ENCODE measurements at regions not wholly inside any gene's neighbourhood (a gene's known extent, or its start where the extent isn't known, plus 50 kb on each side); places are given as distances from the start of the nearest gene placed in this dataset.
"Not testable (repeated sequence)": the region's sequence is repeated elsewhere in the genome, so short reads cannot be mapped to it uniquely, and the experiment has no call there.

- Histone ChIP-seq H3K36me3 (ENCODE audit: control insufficient read depth in 4 of 4, insufficient read depth in 4 of 4, low read length in 3 of 4) (no peaks in the 10 kb centered on the region), H3K27me3 (replicated peaks in 2 of 5; ENCODE audit: control insufficient read depth in 4 of 5, insufficient read depth in 5 of 5, low read length in 4 of 5) (no peaks in the 10 kb centered on the region), H3K4me1 (ENCODE audit: control extremely low read depth in 1 of 4, control insufficient read depth in 4 of 4, insufficient read depth in 4 of 4, low read length in 3 of 4) (no peaks in the 10 kb centered on the region), H3K27ac (ENCODE audit: insufficient read depth in 1 of 2, low read depth in 1 of 2, low read length in 2 of 2, poor library complexity in 1 of 2, severe bottlenecking in 2 of 2) (no peak overlapping the region), H3K9me3 (ENCODE audit: control extremely low read depth in 1 of 5, control insufficient read depth in 4 of 5, insufficient read depth in 2 of 5, low read depth in 1 of 5, low read length in 4 of 5) (peaks cover 0 to 9% (median 2%) of the 10 kb centered on the region in 5 experiments), H3K4me3 (ENCODE audit: control insufficient read depth in 1 of 7, extremely low read depth in 1 of 7, insufficient read depth in 4 of 7, low read depth in 2 of 7, low read length in 6 of 7) (no peak overlapping the region)
- 100% methylated on average over 2 of the region's 6 CpGs for WGBS (ENCODE audit: insufficient coverage)
- ChIA-PET CTCF (interaction anchor here (1.0 to 2.8 kb wide), 7 partner anchors 9 to 313 kb away, joined by 3 to 18 read pairs (median 5); no protein-coding TSS in a partner anchor), POLR2A (no interaction called here)
- no peak for DNase-seq
Measured at GRCh38 chr5:91244380-91245073, 138.6 kb downstream of the ARRDC3 start.

- Histone ChIP-seq H3K36me3 (ENCODE audit: control insufficient read depth in 4 of 4, insufficient read depth in 4 of 4, low read length in 3 of 4) (no peaks in the 10 kb centered on the region), H3K4me1 (ENCODE audit: control extremely low read depth in 1 of 4, control insufficient read depth in 4 of 4, insufficient read depth in 4 of 4, low read length in 3 of 4) (no peaks in the 10 kb centered on the region), H3K27ac (ENCODE audit: insufficient read depth in 1 of 2, low read depth in 1 of 2, low read length in 2 of 2, poor library complexity in 1 of 2, severe bottlenecking in 2 of 2) (no peak overlapping the region), H3K9me3 (ENCODE audit: control extremely low read depth in 1 of 5, control insufficient read depth in 4 of 5, insufficient read depth in 2 of 5, low read depth in 1 of 5, low read length in 4 of 5) (peaks cover 0 to 9% (median 2%) of the 10 kb centered on the region in 5 experiments), H3K4me3 (ENCODE audit: control insufficient read depth in 1 of 7, extremely low read depth in 1 of 7, insufficient read depth in 4 of 7, low read depth in 2 of 7, low read length in 6 of 7) (no peak overlapping the region), H3K27me3 (replicated peaks in 2 of 5; ENCODE audit: control insufficient read depth in 4 of 5, insufficient read depth in 5 of 5, low read length in 4 of 5) (no peaks in the 10 kb centered on the region)
- CTCF ChIA-PET: interaction anchor here (1.0 to 2.8 kb wide), 6 partner anchors 9 to 312 kb away, joined by 3 to 18 read pairs (median 5); no protein-coding TSS in a partner anchor
- WGBS (ENCODE audit: insufficient coverage): no CpG with 5 or more reads among the region's 1 CpG
- POLR2A ChIA-PET: no interaction called here
- DNase-seq: no peak
Measured at GRCh38 chr5:91243852-91244251, 139.3 kb downstream of the ARRDC3 start.

GRCh38 chr5:91243286-91243685 lies 139.8 kb downstream of the ARRDC3 start:
- Histone ChIP-seq H3K4me1 (ENCODE audit: control extremely low read depth in 1 of 4, control insufficient read depth in 4 of 4, insufficient read depth in 4 of 4, low read length in 3 of 4) (no peaks in the 10 kb centered on the region), H3K36me3 (ENCODE audit: control insufficient read depth in 4 of 4, insufficient read depth in 4 of 4, low read length in 3 of 4) (no peaks in the 10 kb centered on the region), H3K4me3 (ENCODE audit: control insufficient read depth in 1 of 7, extremely low read depth in 1 of 7, insufficient read depth in 4 of 7, low read depth in 2 of 7, low read length in 6 of 7) (no peak overlapping the region), H3K9me3 (ENCODE audit: control extremely low read depth in 1 of 5, control insufficient read depth in 4 of 5, insufficient read depth in 2 of 5, low read depth in 1 of 5, low read length in 4 of 5) (peaks cover 0 to 9% (median 2%) of the 10 kb centered on the region in 5 experiments), H3K27me3 (replicated peaks in 2 of 5; ENCODE audit: control insufficient read depth in 4 of 5, insufficient read depth in 5 of 5, low read length in 4 of 5) (no peaks in the 10 kb centered on the region), H3K27ac (ENCODE audit: insufficient read depth in 1 of 2, low read depth in 1 of 2, low read length in 2 of 2, poor library complexity in 1 of 2, severe bottlenecking in 2 of 2) (no peak overlapping the region)
- no peak for DNase-seq
- ChIA-PET POLR2A (no interaction called here), CTCF (interaction anchor here (1.0 to 2.8 kb wide), 3 partner anchors 12 to 174 kb away, joined by 3 to 18 read pairs (median 5); no protein-coding TSS in a partner anchor)

GRCh38 chr5:91241460-91241859 lies 141.7 kb downstream of the ARRDC3 start:
- H3K4me1 ChIP-seq (ENCODE audit: control extremely low read depth in 1 of 4, control insufficient read depth in 4 of 4, insufficient read depth in 4 of 4, low read length in 3 of 4); POLR2A ChIA-PET; DNase-seq; H3K36me3 ChIP-seq (ENCODE audit: control insufficient read depth in 4 of 4, insufficient read depth in 4 of 4, low read length in 3 of 4); H3K4me3 ChIP-seq (ENCODE audit: control insufficient read depth in 1 of 7, extremely low read depth in 1 of 7, insufficient read depth in 4 of 7, low read depth in 2 of 7, low read length in 6 of 7); H3K9me3 ChIP-seq (ENCODE audit: control extremely low read depth in 1 of 5, control insufficient read depth in 4 of 5, insufficient read depth in 2 of 5, low read depth in 1 of 5, low read length in 4 of 5); H3K27ac ChIP-seq (ENCODE audit: insufficient read depth in 1 of 2, low read depth in 1 of 2, low read length in 2 of 2, poor library complexity in 1 of 2, severe bottlenecking in 2 of 2); H3K27me3 ChIP-seq (replicated peaks in 2 of 5; ENCODE audit: control insufficient read depth in 4 of 5, insufficient read depth in 5 of 5, low read length in 4 of 5): not testable (repeated sequence)
- WGBS (ENCODE audit: insufficient coverage): 100% methylated on average over 1 of the region's 4 CpGs
- CTCF ChIA-PET: interaction anchor here (1.0 to 1.3 kb wide), 2 partner anchors 13 to 143 kb away, joined by 3 read pairs; no protein-coding TSS in a partner anchor

GRCh38 chr5:91240175-91240574 lies 142.9 kb downstream of the ARRDC3 start:
- no peak for DNase-seq
- Histone ChIP-seq H3K27ac (ENCODE audit: insufficient read depth in 1 of 2, low read depth in 1 of 2, low read length in 2 of 2, poor library complexity in 1 of 2, severe bottlenecking in 2 of 2) (no peak overlapping the region), H3K27me3 (replicated peaks in 2 of 5; ENCODE audit: control insufficient read depth in 4 of 5, insufficient read depth in 5 of 5, low read length in 4 of 5) (no peaks in the 10 kb centered on the region), H3K36me3 (ENCODE audit: control insufficient read depth in 4 of 4, insufficient read depth in 4 of 4, low read length in 3 of 4) (no peaks in the 10 kb centered on the region), H3K4me1 (ENCODE audit: control extremely low read depth in 1 of 4, control insufficient read depth in 4 of 4, insufficient read depth in 4 of 4, low read length in 3 of 4) (peaks cover 0 to 3% (median 0%) of the 10 kb centered on the region in 4 experiments), H3K4me3 (ENCODE audit: control insufficient read depth in 1 of 7, extremely low read depth in 1 of 7, insufficient read depth in 4 of 7, low read depth in 2 of 7, low read length in 6 of 7) (no peak overlapping the region), H3K9me3 (ENCODE audit: control extremely low read depth in 1 of 5, control insufficient read depth in 4 of 5, insufficient read depth in 2 of 5, low read depth in 1 of 5, low read length in 4 of 5) (peaks cover 0 to 9% (median 2%) of the 10 kb centered on the region in 5 experiments)
- no CpG with 5 or more reads among the region's 4 CpGs for WGBS (ENCODE audit: insufficient coverage)
- ChIA-PET POLR2A (interaction anchor here (0.8 kb wide), 1 partner anchor 32 kb away, joined by 3 read pairs; no protein-coding TSS in a partner anchor), CTCF (no interaction called here)

GRCh38 chr5:91235271-91235694 lies 147.8 kb downstream of the ARRDC3 start:
- H3K36me3 ChIP-seq (ENCODE audit: control insufficient read depth in 4 of 4, insufficient read depth in 4 of 4, low read length in 3 of 4): no peaks in the 10 kb centered on the region
- CTCF ChIA-PET: interaction anchor here (1.6 kb wide), 1 partner anchor 9 kb away, joined by 5 read pairs; no protein-coding TSS in a partner anchor
- POLR2A ChIA-PET: no interaction called here
- H3K9me3 ChIP-seq (ENCODE audit: control extremely low read depth in 1 of 5, control insufficient read depth in 4 of 5, insufficient read depth in 2 of 5, low read depth in 1 of 5, low read length in 4 of 5): no peaks in the 10 kb centered on the region
- no peak overlapping the region for H3K27ac ChIP-seq (ENCODE audit: insufficient read depth in 1 of 2, low read depth in 1 of 2, low read length in 2 of 2, poor library complexity in 1 of 2, severe bottlenecking in 2 of 2)
- WGBS (ENCODE audit: insufficient coverage): 100% methylated on average over 2 of the region's 2 CpGs
- H3K4me1 ChIP-seq (ENCODE audit: control extremely low read depth in 1 of 4, control insufficient read depth in 4 of 4, insufficient read depth in 4 of 4, low read length in 3 of 4): peaks cover 0 to 3% (median under 1%) of the 10 kb centered on the region in 4 experiments
- H3K27me3 ChIP-seq (replicated peaks in 2 of 5; ENCODE audit: control insufficient read depth in 4 of 5, insufficient read depth in 5 of 5, low read length in 4 of 5): no peaks in the 10 kb centered on the region
- no peak overlapping the region for H3K4me3 ChIP-seq (ENCODE audit: control insufficient read depth in 1 of 7, extremely low read depth in 1 of 7, insufficient read depth in 4 of 7, low read depth in 2 of 7, low read length in 6 of 7)
- DNase-seq: no peak

GRCh38 chr5:91232523-91232922 lies 150.6 kb downstream of the ARRDC3 start:
- Histone ChIP-seq H3K27me3 (replicated peaks in 2 of 5; ENCODE audit: control insufficient read depth in 4 of 5, insufficient read depth in 5 of 5, low read length in 4 of 5) (no peaks in the 10 kb centered on the region), H3K9me3 (ENCODE audit: control extremely low read depth in 1 of 5, control insufficient read depth in 4 of 5, insufficient read depth in 2 of 5, low read depth in 1 of 5, low read length in 4 of 5) (peaks cover 0 to 6% (median 0%) of the 10 kb centered on the region in 5 experiments), H3K4me1 (ENCODE audit: control extremely low read depth in 1 of 4, control insufficient read depth in 4 of 4, insufficient read depth in 4 of 4, low read length in 3 of 4) (peaks cover 0 to 3% (median 1%) of the 10 kb centered on the region in 4 experiments), H3K36me3 (ENCODE audit: control insufficient read depth in 4 of 4, insufficient read depth in 4 of 4, low read length in 3 of 4) (no peaks in the 10 kb centered on the region), H3K27ac (ENCODE audit: insufficient read depth in 1 of 2, low read depth in 1 of 2, low read length in 2 of 2, poor library complexity in 1 of 2, severe bottlenecking in 2 of 2) (no peak overlapping the region), H3K4me3 (ENCODE audit: control insufficient read depth in 1 of 7, extremely low read depth in 1 of 7, insufficient read depth in 4 of 7, low read depth in 2 of 7, low read length in 6 of 7) (no peak overlapping the region)
- ChIA-PET CTCF (interaction anchor here (2.7 kb wide), 1 partner anchor 13 kb away, joined by 14 read pairs; no protein-coding TSS in a partner anchor), POLR2A (no interaction called here)
- no peak for DNase-seq
- 96% methylated on average over 3 of the region's 3 CpGs for WGBS (ENCODE audit: insufficient coverage)

Measured in common myeloid progenitor, CD34-positive (primary cell).